ENCODE measurements at regions not wholly inside any gene's neighbourhood (a gene's known extent, or its start where the extent isn't known, plus 50 kb on each side); places are given as distances from the start of the nearest gene placed in this dataset.

DNA sequence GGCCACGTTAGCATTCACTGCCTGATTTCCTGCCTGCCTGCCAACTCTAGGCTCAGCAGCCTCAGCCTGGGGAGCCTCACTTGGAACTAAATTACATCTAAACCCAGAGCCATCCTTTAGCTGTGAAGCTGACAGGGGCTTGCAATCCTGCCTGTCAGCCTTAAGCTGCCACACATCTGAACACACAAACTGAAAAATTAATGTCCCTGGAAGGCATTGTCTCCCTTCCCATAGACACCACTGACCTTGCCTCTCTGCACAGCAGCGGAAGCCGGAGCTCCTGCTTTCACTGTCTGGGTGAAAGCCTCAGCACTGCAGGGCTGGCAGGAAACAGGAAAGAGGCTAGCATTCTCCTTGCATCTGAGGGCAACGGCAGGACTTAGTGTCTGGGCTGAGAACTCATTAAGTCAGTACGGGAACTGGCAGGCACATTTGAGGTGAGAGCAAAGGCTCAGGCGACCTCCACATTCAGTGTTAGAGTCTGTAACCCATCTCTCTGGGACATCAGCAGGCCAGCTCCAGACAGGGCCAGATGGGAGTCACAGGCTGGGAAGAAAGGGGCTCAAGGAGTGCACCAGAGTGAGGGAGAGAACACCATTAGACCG, 452.4 kb upstream of the C16orf82 start:
- no peak for TF ChIP-seq EP300 (IDR thresholded peaks at IDR 0.05)
- TF ChIP-seq, protein P1, sequence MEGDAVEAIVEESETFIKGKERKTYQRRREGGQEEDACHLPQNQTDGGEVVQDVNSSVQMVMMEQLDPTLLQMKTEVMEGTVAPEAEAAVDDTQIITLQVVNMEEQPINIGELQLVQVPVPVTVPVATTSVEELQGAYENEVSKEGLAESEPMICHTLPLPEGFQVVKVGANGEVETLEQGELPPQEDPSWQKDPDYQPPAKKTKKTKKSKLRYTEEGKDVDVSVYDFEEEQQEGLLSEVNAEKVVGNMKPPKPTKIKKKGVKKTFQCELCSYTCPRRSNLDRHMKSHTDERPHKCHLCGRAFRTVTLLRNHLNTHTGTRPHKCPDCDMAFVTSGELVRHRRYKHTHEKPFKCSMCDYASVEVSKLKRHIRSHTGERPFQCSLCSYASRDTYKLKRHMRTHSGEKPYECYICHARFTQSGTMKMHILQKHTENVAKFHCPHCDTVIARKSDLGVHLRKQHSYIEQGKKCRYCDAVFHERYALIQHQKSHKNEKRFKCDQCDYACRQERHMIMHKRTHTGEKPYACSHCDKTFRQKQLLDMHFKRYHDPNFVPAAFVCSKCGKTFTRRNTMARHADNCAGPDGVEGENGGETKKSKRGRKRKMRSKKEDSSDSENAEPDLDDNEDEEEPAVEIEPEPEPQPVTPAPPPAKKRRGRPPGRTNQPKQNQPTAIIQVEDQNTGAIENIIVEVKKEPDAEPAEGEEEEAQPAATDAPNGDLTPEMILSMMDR (IDR thresholded peaks at IDR 0.05), result no peak
- no peak for TF ChIP-seq POLR2AphosphoS5 (IDR thresholded peaks at IDR 0.05)

Data from upper lobe of left lung (tissue), 4 donors.